A549 (cell line): ENCODE measurements at regions not wholly inside any gene's neighbourhood (a gene's known extent, or its start where the extent isn't known, plus 50 kb on each side); places are given as distances from the start of the nearest gene placed in this dataset.

Experiments
- ATAC-seq, 2 experiments: fragments of 200-7000 bp in 1 of 2; fragments of >200 bp in 1 of 2; cut with Nextera tagmentation in 1 of 2; cut with Tn5 transposase in 1 of 2; 3 replicates each; pipeline versions ENCODE4 v1.8.0 to v1.9.1; 2018 to 2020; ENCODE audit warnings: mild to moderate bottlenecking in 1 of 2, moderate library complexity in 1 of 2
- CTCF ChIA-PET: fragments of 300-600 bp; sonication (Branson Sonifier 250); formaldehyde crosslinking; extraction: SDS; loops from one replicate; lab custom pipeline; 2021; ENCODE audit warnings: antibody characterized with exemption, inconsistent platforms; lab: Yijun Ruan, JAX
- POLR2A ChIA-PET: fragments of 350-600 bp; formaldehyde crosslinking; extraction: SDS; loops from one replicate; lab custom pipeline; 2021; ENCODE audit warnings: antibody characterized with exemption, inconsistent platforms; lab: Yijun Ruan, JAX
- DNase-seq, 2 experiments: peaks; one replicate each; pipeline versions ENCODE4 v3.0.0 to v3.0.0-alpha.2; 2011 to 2016; ENCODE audit warnings: low read depth in 1 of 2, low spot score in 1 of 2
- FAIRE-seq: peaks from 2 replicates; lab custom pipeline; 2011; peaks lifted over from hg19 to GRCh38; lab: Jason Lieb, UNC
- H3K27ac ChIP-seq, 2 experiments: fragments of >200 bp; sonication (Bioruptor Twin); formaldehyde crosslinking; 3 replicates each; pipeline ENCODE4 v1.5.1; 2016 to 2017
- H3K4me1 ChIP-seq: fragments of >200 bp; sonication (Bioruptor Twin); formaldehyde crosslinking; 3 replicates; pipeline ENCODE4 v1.6.1; 2016
- H3K4me2 ChIP-seq: fragments of >200 bp; sonication (Bioruptor Twin); formaldehyde crosslinking; 3 replicates; pipeline ENCODE4 v1.6.1; 2016
- H3K4me3 ChIP-seq: fragments of >200 bp; sonication (Bioruptor Twin); formaldehyde crosslinking; 3 replicates; pipeline ENCODE4 v1.5.1; 2016
- H3K9me3 ChIP-seq: fragments of >200 bp; sonication (Bioruptor Twin); formaldehyde crosslinking; 3 replicates; pipeline ENCODE4 v1.6.1; 2016
- BHLHE40 ChIP-seq: IDR thresholded peaks from 2 replicates; pipeline ENCODE4 v1.6.1; 2012; ENCODE audit warnings: low read depth, low read length, inconsistent platforms
- CHD2 ChIP-seq: fragments of 150-350 bp; IDR thresholded peaks from 2 replicates; pipeline ENCODE4 v1.6.1; 2014; ENCODE audit warnings: low read length; ENCODE audit not compliant: partially characterized antibody
- EHMT2 ChIP-seq: fragments of 200-600 bp; sonication (generic); IDR thresholded peaks from 2 replicates; pipeline ENCODE4 v1.6.1; 2016; ENCODE audit warnings: antibody characterized with exemption, low read depth, mild to moderate bottlenecking, moderate library complexity
- ELK1 ChIP-seq: fragments of 150-350 bp; IDR thresholded peaks from 2 replicates; pipeline ENCODE4 v1.6.1; 2014; ENCODE audit warnings: low read depth, mild to moderate bottlenecking, low read length
- GATA3 ChIP-seq: IDR thresholded peaks from 2 replicates; pipeline ENCODE4 v1.6.1; 2012; ENCODE audit warnings: borderline replicate concordance
- HMGXB4 ChIP-seq: fragments of 250-450 bp; sonication (Bioruptor Pico); IDR thresholded peaks from 2 replicates; pipeline ENCODE4 v1.5.0; 2021; ENCODE audit warnings: mild to moderate bottlenecking, moderate library complexity, borderline replicate concordance
- HOXA7 ChIP-seq: fragments of 250-450 bp; sonication (Bioruptor Pico); IDR thresholded peaks from 2 replicates; pipeline ENCODE4 v1.5.0; 2020; ENCODE audit warnings: mild to moderate bottlenecking, moderate library complexity
- HOXB5 ChIP-seq: fragments of 250-450 bp; sonication (Bioruptor Pico); IDR thresholded peaks from 2 replicates; pipeline ENCODE4 v1.5.0; 2020; ENCODE audit warnings: mild to moderate bottlenecking, moderate library complexity
- KDM1A ChIP-seq: fragments of 200-600 bp; sonication (generic); IDR thresholded peaks from 2 replicates; pipeline ENCODE4 v1.6.1; 2016; ENCODE audit warnings: low read depth, mild to moderate bottlenecking
- MAFK ChIP-seq: fragments of 450-650 bp; IDR thresholded peaks from 2 replicates; pipeline ENCODE4 v1.6.1; 2014; ENCODE audit not compliant: partially characterized antibody
- MAX ChIP-seq: IDR thresholded peaks from 2 replicates; pipeline ENCODE4 v1.6.1; 2012
- NFE2L2 ChIP-seq: fragments of 150-350 bp; conservative IDR thresholded peaks from 2 replicates; pipeline ENCODE4 v1.6.1; 2014; ENCODE audit warnings: low read length
- NPAS2 ChIP-seq: fragments of 250-450 bp; sonication (Bioruptor Pico); IDR thresholded peaks from 2 replicates; pipeline ENCODE4 v1.8.0; 2022; ENCODE audit warnings: mild to moderate bottlenecking, moderate library complexity, borderline replicate concordance
- PBX3 ChIP-seq: IDR thresholded peaks from 2 replicates; pipeline ENCODE4 v1.6.1; 2012
- PHF8 ChIP-seq: fragments of 200-600 bp; sonication (generic); IDR thresholded peaks from 2 replicates; pipeline ENCODE4 v1.6.1; 2016; ENCODE audit warnings: low read depth, mild to moderate bottlenecking, antibody characterized with exemption, moderate library complexity, borderline replicate concordance
- POLR2A ChIP-seq: IDR thresholded peaks from 2 replicates; pipeline ENCODE4 v1.6.1; 2012; ENCODE audit warnings: mild to moderate bottlenecking, low read length
- ZC3H11A ChIP-seq: fragments of 450-650 bp; IDR thresholded peaks from 2 replicates; pipeline ENCODE4 v1.6.1; 2014; ENCODE audit warnings: antibody characterized with exemption, mild to moderate bottlenecking
- WGBS: methylation state at CpG from one replicate; pipeline ENCODE4 v1.1.6; 2017; ENCODE audit errors: missing lambda C conversion rate; 5-methylcytosine and 5-hydroxymethylcytosine counted together

GRCh38 chr4:18568600-18568999 is 547.0 kb upstream of the LCORL start (continued):
- no peak for TF ChIP-seq ELK1
- no peak for TF ChIP-seq NFE2L2
- no peak for TF ChIP-seq MAX
- TF ChIP-seq GATA3 = no peak
- TF ChIP-seq HMGXB4 (CRISPR knock-in tag) = no peak
- TF ChIP-seq ZC3H11A = no peak

GRCh38 chr4:18566970-18567799 is 545.6 kb upstream of the LCORL start:
- FAIRE-seq (no peak), ATAC-seq (no peak), DNase-seq (peak in 1 of 2 experiments; percentile 1)
- Histone ChIP-seq H3K4me3 (no peak overlapping the region), H3K4me2 (no peak overlapping the region), H3K9me3 (no peaks in the 10 kb centered on the region), H3K4me1 (no peaks in the 10 kb centered on the region), H3K27ac (no peak overlapping the region)
- WGBS = under 1% methylated on average over 9 of the region's 9 CpGs
- POLR2A ChIA-PET = no interaction called here
- TF ChIP-seq EHMT2 = no peak
- no peak for TF ChIP-seq NPAS2 (CRISPR knock-in tag)
- no peak for TF ChIP-seq MAFK
- TF ChIP-seq PHF8 = no peak
- TF ChIP-seq BHLHE40 = no peak
- TF ChIP-seq HOXA7 (CRISPR knock-in tag) = no peak
- no peak for TF ChIP-seq KDM1A
- CTCF ChIA-PET = no interaction called here

- no peaks in the 10 kb centered on the region for H3K4me1 ChIP-seq
- no peak for FAIRE-seq
- WGBS = 0% methylated on average over 1 of the region's 3 CpGs
- no peaks in the 10 kb centered on the region for H3K9me3 ChIP-seq
- no peak overlapping the region for H3K4me3 ChIP-seq
- no peak overlapping the region for H3K4me2 ChIP-seq
- no peak for DNase-seq
- ChIA-PET CTCF (interaction anchor here (1.6 kb wide), 1 partner anchor 743 kb away, joined by 3 read pairs; no protein-coding TSS in a partner anchor), POLR2A (no interaction called here)
- H3K27ac ChIP-seq = no peak overlapping the region
- TF ChIP-seq PBX3 (no peak), POLR2A (no peak), CHD2 (no peak), HOXB5 (no peak), MAX (no peak)
- no peak for ATAC-seq
Measured at GRCh38 chr4:18559492-18559891, 537.9 kb upstream of the LCORL start.
